ENCODE measurements at regions not wholly inside any gene's neighbourhood (a gene's known extent, or its start where the extent isn't known, plus 50 kb on each side); places are given as distances from the start of the nearest gene placed in this dataset.

DNA sequence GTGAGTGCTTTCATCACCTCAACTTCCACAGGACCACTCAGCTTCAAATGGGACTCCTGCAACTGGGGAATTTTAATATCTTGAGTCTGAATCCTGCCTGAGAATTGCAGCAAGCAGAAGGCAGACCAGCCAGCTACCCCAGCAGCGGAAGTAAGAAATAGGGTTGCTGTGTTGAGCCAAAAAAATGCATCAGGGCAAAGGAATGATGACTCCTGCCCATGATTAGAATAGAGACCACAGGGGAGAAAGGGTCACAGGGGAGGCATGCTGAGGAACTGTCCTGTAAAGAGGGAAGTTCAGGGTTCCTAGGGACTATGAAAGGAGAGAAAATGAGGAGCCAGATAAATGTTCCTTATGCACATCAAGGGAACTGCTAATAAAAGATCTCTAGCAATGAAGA, 370.2 kb downstream of the KCTD12 start:
- no peak for DNase-seq
- H3K36me3 Mint-ChIP-seq, result no peaks in the 10 kb centered on the region
- H3K27ac ChIP-seq (ENCODE audit: low read depth, low read length), result no peak overlapping the region
- ChIA-PET POLR2A (ENCODE audit: partially characterized antibody) (no interaction called here), CTCF (ENCODE audit: partially characterized antibody) (no interaction called here)
- H3K27me3 Mint-ChIP-seq, result peaks cover 3 to 13% of the 10 kb centered on the region in 2 donors
- H3K4me1 ChIP-seq (ENCODE audit: insufficient read depth, low read length), result no peaks in the 10 kb centered on the region
- intact Hi-C loops (cut with micrococcal nuclease), result no loop called here
- H3K36me3 ChIP-seq (ENCODE audit: insufficient read depth, low read length), result no peaks in the 10 kb centered on the region
- no peaks in the 10 kb centered on the region for H3K9me3 ChIP-seq (ENCODE audit: control insufficient read depth in 1 of 2, low read length in 2 of 2)
- H3K27ac Mint-ChIP-seq, result no peak overlapping the region
- H3K4me1 Mint-ChIP-seq, result peaks cover 0 to 1% (median 0%) of the 10 kb centered on the region in 4 donors
- no peaks in the 10 kb centered on the region for H3K9me3 Mint-ChIP-seq
- H3K4me3 Mint-ChIP-seq, result no peak overlapping the region
- no peak overlapping the region for H3K4me3 ChIP-seq (ENCODE audit: low read length in 2 of 2)
- no peaks in the 10 kb centered on the region for H3K27me3 ChIP-seq (ENCODE audit: insufficient read depth, low read length)

- H3K27ac Mint-ChIP-seq, result no peak overlapping the region
- peaks cover 0 to under 1% (median 0%) of the 10 kb centered on the region in 4 donors for H3K4me1 Mint-ChIP-seq
- H3K27me3 Mint-ChIP-seq, result peaks cover 9 to 14% of the 10 kb centered on the region in 2 donors
- ChIA-PET POLR2A (ENCODE audit: partially characterized antibody) (no interaction called here), CTCF (ENCODE audit: partially characterized antibody) (no interaction called here)
- H3K36me3 Mint-ChIP-seq, result no peaks in the 10 kb centered on the region
- Histone ChIP-seq H3K9me3 (ENCODE audit: control insufficient read depth in 1 of 2, low read length in 2 of 2) (no peaks in the 10 kb centered on the region), H3K4me1 (ENCODE audit: insufficient read depth, low read length) (no peaks in the 10 kb centered on the region), H3K4me3 (ENCODE audit: low read length in 2 of 2) (no peak overlapping the region), H3K27ac (ENCODE audit: low read depth, low read length) (no peak overlapping the region), H3K27me3 (ENCODE audit: insufficient read depth, low read length) (no peaks in the 10 kb centered on the region), H3K36me3 (ENCODE audit: insufficient read depth, low read length) (no peaks in the 10 kb centered on the region)
- DNase-seq, result no peak
- no peaks in the 10 kb centered on the region for H3K9me3 Mint-ChIP-seq
- no peak overlapping the region for H3K4me3 Mint-ChIP-seq
- intact Hi-C loops (cut with micrococcal nuclease), result no loop called here
Observed at GRCh38 chr13:76512721-76513145, 373.5 kb downstream of the KCTD12 start.

- no peaks in the 10 kb centered on the region for H3K27me3 ChIP-seq (ENCODE audit: insufficient read depth, low read length)
- no peaks in the 10 kb centered on the region for H3K4me1 Mint-ChIP-seq
- intact Hi-C loops (cut with micrococcal nuclease), result no loop called here
- no peak overlapping the region for H3K27ac Mint-ChIP-seq
- H3K4me3 Mint-ChIP-seq, result no peak overlapping the region
- no peaks in the 10 kb centered on the region for H3K36me3 ChIP-seq (ENCODE audit: insufficient read depth, low read length)
- H3K4me3 ChIP-seq (ENCODE audit: low read length in 2 of 2), result no peak overlapping the region
- ChIA-PET POLR2A (ENCODE audit: partially characterized antibody) (no interaction called here), CTCF (ENCODE audit: partially characterized antibody) (no interaction called here)
- no peaks in the 10 kb centered on the region for H3K9me3 ChIP-seq (ENCODE audit: control insufficient read depth in 1 of 2, low read length in 2 of 2)
- H3K27ac ChIP-seq (ENCODE audit: low read depth, low read length), result no peak overlapping the region
- no peaks in the 10 kb centered on the region for H3K36me3 Mint-ChIP-seq
- no peaks in the 10 kb centered on the region for H3K9me3 Mint-ChIP-seq
- peaks cover 10 to 12% of the 10 kb centered on the region in 2 donors for H3K27me3 Mint-ChIP-seq
- DNase-seq, result no peak
- H3K4me1 ChIP-seq (ENCODE audit: insufficient read depth, low read length), result no peaks in the 10 kb centered on the region
Observed at GRCh38 chr13:76505437-76505836, 380.8 kb downstream of the KCTD12 start.

- no peaks in the 10 kb centered on the region for H3K4me1 Mint-ChIP-seq
- H3K9me3 ChIP-seq (ENCODE audit: control insufficient read depth in 1 of 2, low read length in 2 of 2), result no peaks in the 10 kb centered on the region
- no peaks in the 10 kb centered on the region for H3K4me1 ChIP-seq (ENCODE audit: insufficient read depth, low read length)
- H3K27ac Mint-ChIP-seq, result no peak overlapping the region
- no peaks in the 10 kb centered on the region for H3K36me3 ChIP-seq (ENCODE audit: insufficient read depth, low read length)
- POLR2A ChIA-PET (ENCODE audit: partially characterized antibody), result no interaction called here
- no peaks in the 10 kb centered on the region for H3K27me3 ChIP-seq (ENCODE audit: insufficient read depth, low read length)
- no peaks in the 10 kb centered on the region for H3K36me3 Mint-ChIP-seq
- CTCF ChIA-PET (ENCODE audit: partially characterized antibody), result no interaction called here
- DNase-seq, result no peak
- no peak overlapping the region for H3K4me3 ChIP-seq (ENCODE audit: low read length in 2 of 2)
- H3K9me3 Mint-ChIP-seq, result no peaks in the 10 kb centered on the region
- intact Hi-C loops (cut with micrococcal nuclease), result no loop called here
- no peak overlapping the region for H3K4me3 Mint-ChIP-seq
- H3K27ac ChIP-seq (ENCODE audit: low read depth, low read length), result no peak overlapping the region
- peaks cover 7 to 16% of the 10 kb centered on the region in 2 donors for H3K27me3 Mint-ChIP-seq
Observed at GRCh38 chr13:76503766-76504165, 382.4 kb downstream of the KCTD12 start.

DNA sequence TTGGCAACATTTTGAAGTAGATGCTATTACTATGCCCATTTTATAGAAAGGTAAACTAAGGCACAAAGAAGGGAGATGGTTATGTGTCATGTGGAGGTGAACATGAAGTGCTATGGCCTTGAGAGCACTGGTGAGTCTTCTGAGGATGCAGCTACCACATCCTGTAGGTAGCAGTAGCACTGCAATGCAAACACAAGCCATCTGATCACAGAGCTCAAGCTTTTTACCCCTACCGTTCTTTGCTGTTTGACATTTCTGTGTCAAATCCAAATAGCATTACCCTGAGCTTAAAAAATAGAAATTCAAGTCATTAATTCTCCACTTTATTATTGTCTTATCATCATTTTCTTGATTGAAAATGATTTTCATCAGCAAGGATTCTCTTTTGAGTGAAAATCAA, 382.9 kb downstream of the KCTD12 start:
- Histone ChIP-seq H3K27me3 (ENCODE audit: insufficient read depth, low read length) (no peaks in the 10 kb centered on the region), H3K4me1 (ENCODE audit: insufficient read depth, low read length) (no peaks in the 10 kb centered on the region), H3K4me3 (ENCODE audit: low read length in 2 of 2) (no peak overlapping the region), H3K9me3 (ENCODE audit: control insufficient read depth in 1 of 2, low read length in 2 of 2) (no peaks in the 10 kb centered on the region), H3K36me3 (ENCODE audit: insufficient read depth, low read length) (no peaks in the 10 kb centered on the region), H3K27ac (ENCODE audit: low read depth, low read length) (no peak overlapping the region)
- no peaks in the 10 kb centered on the region for H3K4me1 Mint-ChIP-seq
- DNase-seq, result no peak
- H3K27ac Mint-ChIP-seq, result no peak overlapping the region
- intact Hi-C loops (cut with micrococcal nuclease), result no loop called here
- ChIA-PET CTCF (ENCODE audit: partially characterized antibody) (no interaction called here), POLR2A (ENCODE audit: partially characterized antibody) (no interaction called here)
- no peaks in the 10 kb centered on the region for H3K9me3 Mint-ChIP-seq
- no peak overlapping the region for H3K4me3 Mint-ChIP-seq
- H3K27me3 Mint-ChIP-seq, result peaks cover 7 to 17% of the 10 kb centered on the region in 2 donors
- no peaks in the 10 kb centered on the region for H3K36me3 Mint-ChIP-seq

GRCh38 chr13:76500894-76501293, 385.3 kb downstream of the KCTD12 start:
- ChIA-PET CTCF (ENCODE audit: partially characterized antibody) (interaction anchor here (1.6 kb wide), 1 partner anchor 11 kb away, joined by 4 read pairs; no protein-coding TSS in a partner anchor), POLR2A (ENCODE audit: partially characterized antibody) (no interaction called here)
- peaks cover 6 to 15% of the 10 kb centered on the region in 2 donors for H3K27me3 Mint-ChIP-seq
- H3K36me3 Mint-ChIP-seq, result no peaks in the 10 kb centered on the region
- no peaks in the 10 kb centered on the region for H3K9me3 Mint-ChIP-seq
- no peak overlapping the region for H3K27ac Mint-ChIP-seq
- Histone ChIP-seq H3K27me3 (ENCODE audit: insufficient read depth, low read length) (no peaks in the 10 kb centered on the region), H3K36me3 (ENCODE audit: insufficient read depth, low read length) (no peaks in the 10 kb centered on the region), H3K27ac (ENCODE audit: low read depth, low read length) (no peak overlapping the region), H3K4me3 (ENCODE audit: low read length in 2 of 2) (no peak overlapping the region), H3K4me1 (ENCODE audit: insufficient read depth, low read length) (no peaks in the 10 kb centered on the region), H3K9me3 (ENCODE audit: control insufficient read depth in 1 of 2, low read length in 2 of 2) (no peaks in the 10 kb centered on the region)
- H3K4me3 Mint-ChIP-seq, result no peak overlapping the region
- H3K4me1 Mint-ChIP-seq, result no peaks in the 10 kb centered on the region
- intact Hi-C loops (cut with micrococcal nuclease), result no loop called here
- DNase-seq, result no peak

GRCh38 chr13:76499891-76500290, 386.3 kb downstream of the KCTD12 start:
- H3K36me3 ChIP-seq (ENCODE audit: insufficient read depth, low read length), result no peaks in the 10 kb centered on the region
- ChIA-PET CTCF (ENCODE audit: partially characterized antibody) (no interaction called here), POLR2A (ENCODE audit: partially characterized antibody) (no interaction called here)
- H3K27me3 ChIP-seq (ENCODE audit: insufficient read depth, low read length), result no peaks in the 10 kb centered on the region
- H3K4me1 Mint-ChIP-seq, result no peaks in the 10 kb centered on the region
- H3K27me3 Mint-ChIP-seq, result peaks cover 3 to 9% of the 10 kb centered on the region in 2 donors
- intact Hi-C loops (cut with micrococcal nuclease), result no loop called here
- H3K27ac ChIP-seq (ENCODE audit: low read depth, low read length), result no peak overlapping the region
- no peak overlapping the region for H3K27ac Mint-ChIP-seq
- no peaks in the 10 kb centered on the region for H3K9me3 ChIP-seq (ENCODE audit: control insufficient read depth in 1 of 2, low read length in 2 of 2)
- no peak overlapping the region for H3K4me3 ChIP-seq (ENCODE audit: low read length in 2 of 2)
- no peak for DNase-seq
- no peak overlapping the region for H3K4me3 Mint-ChIP-seq
- no peaks in the 10 kb centered on the region for H3K36me3 Mint-ChIP-seq
- no peaks in the 10 kb centered on the region for H3K9me3 Mint-ChIP-seq
- H3K4me1 ChIP-seq (ENCODE audit: insufficient read depth, low read length), result no peaks in the 10 kb centered on the region

GRCh38 chr13:76489274-76489673, 396.9 kb downstream of the KCTD12 start:
- DNase-seq, result no peak
- Histone ChIP-seq H3K9me3 (ENCODE audit: control insufficient read depth in 1 of 2, low read length in 2 of 2) (no peaks in the 10 kb centered on the region), H3K4me3 (ENCODE audit: low read length in 2 of 2) (no peak overlapping the region), H3K36me3 (ENCODE audit: insufficient read depth, low read length) (no peaks in the 10 kb centered on the region), H3K4me1 (ENCODE audit: insufficient read depth, low read length) (no peaks in the 10 kb centered on the region), H3K27me3 (ENCODE audit: insufficient read depth, low read length) (no peaks in the 10 kb centered on the region), H3K27ac (ENCODE audit: low read depth, low read length) (no peak overlapping the region)
- H3K27me3 Mint-ChIP-seq, result peaks cover 7 to 12% of the 10 kb centered on the region in 2 donors
- ChIA-PET POLR2A (ENCODE audit: partially characterized antibody) (no interaction called here), CTCF (ENCODE audit: partially characterized antibody) (interaction anchor here (1.0 to 1.7 kb wide), 3 partner anchors 12 to 18 kb away, joined by 4 to 6 read pairs (median 4); no protein-coding TSS in a partner anchor)
- H3K27ac Mint-ChIP-seq, result no peak overlapping the region
- intact Hi-C loops (cut with micrococcal nuclease), result no loop called here
- no peaks in the 10 kb centered on the region for H3K4me1 Mint-ChIP-seq
- H3K36me3 Mint-ChIP-seq, result no peaks in the 10 kb centered on the region
- no peaks in the 10 kb centered on the region for H3K9me3 Mint-ChIP-seq
- no peak overlapping the region for H3K4me3 Mint-ChIP-seq
